Osteocyte (in vitro differentiated cells): ENCODE measurements at regions not wholly inside any gene's neighbourhood (a gene's known extent, or its start where the extent isn't known, plus 50 kb on each side); places are given as distances from the start of the nearest gene placed in this dataset.

Experiments
- DNase-seq: peaks from one replicate; pipeline ENCODE4 v3.0.0; 2021; ENCODE audit warnings: mixed read lengths; ENCODE audit not compliant: unreplicated experiment; ENCODE audit errors: extremely low spot score
- H3K27ac Mint-ChIP-seq: one replicate; pipeline ENCODE4 v1.8.0; 2021; ENCODE audit warnings: mild to moderate bottlenecking, mixed read lengths; ENCODE audit not compliant: unreplicated experiment
- H3K27me3 Mint-ChIP-seq: one replicate; pipeline ENCODE4 v1.8.0; 2021; ENCODE audit warnings: mixed read lengths; ENCODE audit not compliant: unreplicated experiment
- H3K36me3 Mint-ChIP-seq: one replicate; pipeline ENCODE4 v1.8.0; 2021; ENCODE audit warnings: mixed read lengths; ENCODE audit not compliant: unreplicated experiment
- H3K4me1 Mint-ChIP-seq: one replicate; pipeline ENCODE4 v1.8.0; 2021; ENCODE audit warnings: mixed read lengths; ENCODE audit not compliant: unreplicated experiment
- H3K4me3 Mint-ChIP-seq: one replicate; pipeline ENCODE4 v1.8.0; 2021; ENCODE audit warnings: mild to moderate bottlenecking, moderate library complexity, mixed read lengths; ENCODE audit not compliant: unreplicated experiment
- H3K9me3 Mint-ChIP-seq: one replicate; pipeline ENCODE4 v1.8.0; 2021; ENCODE audit warnings: mixed read lengths; ENCODE audit not compliant: unreplicated experiment
- TF ChIP-seq, protein P1 (sequence below): fragments of 200-600 bp; sonication (generic); IDR thresholded peaks from 2 replicates; pipeline ENCODE4 v1.5.0; 2021; ENCODE audit warnings: antibody characterized with exemption, mild to moderate bottlenecking, moderate library complexity

GRCh38 chr20:11195169-11195568, 521.4 kb upstream of the JAG1 start:
- Mint-ChIP-seq H3K9me3 (no peaks in the 10 kb centered on the region), H3K4me1 (peaks cover 28% of the 10 kb centered on the region), H3K4me3 (no peak overlapping the region), H3K27me3 (no peaks in the 10 kb centered on the region), H3K36me3 (no peaks in the 10 kb centered on the region), H3K27ac (no peak overlapping the region)
- no peak for DNase-seq
- TF ChIP-seq, protein P1, sequence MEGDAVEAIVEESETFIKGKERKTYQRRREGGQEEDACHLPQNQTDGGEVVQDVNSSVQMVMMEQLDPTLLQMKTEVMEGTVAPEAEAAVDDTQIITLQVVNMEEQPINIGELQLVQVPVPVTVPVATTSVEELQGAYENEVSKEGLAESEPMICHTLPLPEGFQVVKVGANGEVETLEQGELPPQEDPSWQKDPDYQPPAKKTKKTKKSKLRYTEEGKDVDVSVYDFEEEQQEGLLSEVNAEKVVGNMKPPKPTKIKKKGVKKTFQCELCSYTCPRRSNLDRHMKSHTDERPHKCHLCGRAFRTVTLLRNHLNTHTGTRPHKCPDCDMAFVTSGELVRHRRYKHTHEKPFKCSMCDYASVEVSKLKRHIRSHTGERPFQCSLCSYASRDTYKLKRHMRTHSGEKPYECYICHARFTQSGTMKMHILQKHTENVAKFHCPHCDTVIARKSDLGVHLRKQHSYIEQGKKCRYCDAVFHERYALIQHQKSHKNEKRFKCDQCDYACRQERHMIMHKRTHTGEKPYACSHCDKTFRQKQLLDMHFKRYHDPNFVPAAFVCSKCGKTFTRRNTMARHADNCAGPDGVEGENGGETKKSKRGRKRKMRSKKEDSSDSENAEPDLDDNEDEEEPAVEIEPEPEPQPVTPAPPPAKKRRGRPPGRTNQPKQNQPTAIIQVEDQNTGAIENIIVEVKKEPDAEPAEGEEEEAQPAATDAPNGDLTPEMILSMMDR = no peak

DNA sequence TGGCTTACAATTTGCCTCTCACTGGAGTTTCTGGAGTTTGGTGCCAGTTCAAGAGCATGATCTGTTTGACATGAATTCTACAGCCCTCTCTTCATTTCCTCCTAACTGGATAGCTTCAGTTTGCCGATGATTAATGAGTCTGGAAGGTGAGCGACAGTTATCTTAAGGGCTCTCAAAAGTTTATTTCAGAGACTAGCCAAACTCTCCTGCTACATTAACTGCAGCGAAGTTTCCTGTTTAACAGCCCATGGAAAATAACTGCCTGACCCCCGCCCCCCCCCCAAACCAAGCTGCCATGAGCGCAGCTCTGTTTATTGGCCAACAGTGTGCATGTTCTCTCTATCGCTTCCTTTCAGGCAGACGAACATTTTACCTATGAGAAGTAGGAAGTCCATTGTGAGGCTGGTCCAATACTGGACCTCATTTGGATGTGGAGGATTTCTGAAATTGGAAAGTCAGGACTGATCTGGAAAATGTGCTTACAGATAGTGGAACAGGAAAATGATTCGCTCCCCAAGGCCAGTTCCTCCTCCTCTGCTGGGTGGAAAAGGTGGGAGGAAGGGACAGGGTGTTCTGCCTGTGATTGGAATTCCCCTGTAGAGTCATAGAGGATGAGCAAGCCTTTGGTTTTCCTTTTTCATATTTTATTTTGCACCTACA, 522.2 kb upstream of the JAG1 start:
- Mint-ChIP-seq H3K27me3 (no peaks in the 10 kb centered on the region), H3K9me3 (no peaks in the 10 kb centered on the region), H3K4me3 (no peak overlapping the region), H3K4me1 (peaks cover 23% of the 10 kb centered on the region), H3K27ac (peak overlapping the region; percentile 81), H3K36me3 (no peaks in the 10 kb centered on the region)
- TF ChIP-seq, protein P1 = no peak
- no peak for DNase-seq

- H3K4me1 Mint-ChIP-seq = peaks cover 17% of the 10 kb centered on the region
- no peak overlapping the region for H3K4me3 Mint-ChIP-seq
- no peaks in the 10 kb centered on the region for H3K9me3 Mint-ChIP-seq
- no peaks in the 10 kb centered on the region for H3K36me3 Mint-ChIP-seq
- no peak for DNase-seq
- H3K27me3 Mint-ChIP-seq = no peaks in the 10 kb centered on the region
- TF ChIP-seq, protein P1 = no peak
- no peak overlapping the region for H3K27ac Mint-ChIP-seq
These were observed 524.1 kb upstream of the JAG1 start for GRCh38 chr20:11197851-11198250.

DNA sequence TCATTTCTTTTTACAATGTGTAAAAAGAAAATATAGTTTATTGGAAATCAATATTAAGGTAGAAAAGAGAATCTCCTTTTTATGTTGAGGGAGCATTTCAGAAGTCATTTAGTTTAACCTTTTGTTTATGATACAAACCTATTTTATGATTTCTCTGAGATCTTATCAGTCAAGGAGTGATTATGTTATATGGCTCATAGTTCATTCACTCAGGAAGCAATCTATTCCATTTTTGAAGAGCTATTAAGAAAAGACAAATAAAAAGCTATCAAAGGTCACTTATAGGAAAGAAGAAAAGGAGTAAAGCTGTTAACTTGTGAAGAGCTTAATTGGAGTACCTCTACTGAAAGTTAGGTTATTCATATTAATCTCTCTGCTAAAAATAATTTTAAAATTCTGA, 526.6 kb upstream of the JAG1 start:
- TF ChIP-seq, protein P1 = no peak
- no peaks in the 10 kb centered on the region for H3K27me3 Mint-ChIP-seq
- no peaks in the 10 kb centered on the region for H3K36me3 Mint-ChIP-seq
- peaks cover 25% of the 10 kb centered on the region for H3K4me1 Mint-ChIP-seq
- H3K9me3 Mint-ChIP-seq = no peaks in the 10 kb centered on the region
- no peak for DNase-seq
- H3K4me3 Mint-ChIP-seq = no peak overlapping the region
- H3K27ac Mint-ChIP-seq = no peak overlapping the region

- Mint-ChIP-seq H3K4me3 (no peak overlapping the region), H3K27ac (peak overlapping the region; percentile 79), H3K9me3 (no peaks in the 10 kb centered on the region), H3K4me1 (peaks cover 50% of the 10 kb centered on the region), H3K27me3 (no peaks in the 10 kb centered on the region), H3K36me3 (no peaks in the 10 kb centered on the region)
- TF ChIP-seq, protein P1 = peak; percentile 81
- DNase-seq = no peak
These were observed 531.3 kb upstream of the JAG1 start for GRCh38 chr20:11204926-11205768.
